Osteoblast (primary cell): ENCODE measurements at regions not wholly inside any gene's neighbourhood (a gene's known extent, or its start where the extent isn't known, plus 50 kb on each side); places are given as distances from the start of the nearest gene placed in this dataset.
"Not testable (repeated sequence)": the region's sequence is repeated elsewhere in the genome, so short reads cannot be mapped to it uniquely, and the experiment has no call there.

ENCODE experiments used
- DNase-seq: peaks from one replicate; pipeline ENCODE4 v3.0.0; 2011; ENCODE audit warnings: low spot score, mixed read lengths; ENCODE audit not compliant: insufficient read length; ENCODE audit errors: missing footprints
- H2AFZ ChIP-seq: 2 replicates; pipeline ENCODE4 v1.6.0; 2011; ENCODE audit warnings: mild to moderate bottlenecking, low read length
- H3K27ac ChIP-seq: 2 replicates; pipeline ENCODE4 v1.5.1; 2011; ENCODE audit warnings: mild to moderate bottlenecking, low read depth, low read length, moderate library complexity
- H3K27me3 ChIP-seq: 2 replicates; pipeline ENCODE4 v1.6.0; 2012; ENCODE audit warnings: mild to moderate bottlenecking, control low read depth, inconsistent platforms, low read length, moderate library complexity; ENCODE audit not compliant: insufficient read depth
- H3K36me3 ChIP-seq: 2 replicates; pipeline ENCODE4 v1.5.1; 2011; ENCODE audit warnings: mild to moderate bottlenecking, low read length, control low read depth, moderate library complexity; ENCODE audit not compliant: insufficient read depth
- H3K4me1 ChIP-seq: 2 replicates; pipeline ENCODE4 v1.5.1; 2011; ENCODE audit warnings: mild to moderate bottlenecking, low read length, control low read depth, moderate library complexity; ENCODE audit not compliant: insufficient read depth
- H3K4me2 ChIP-seq: 2 replicates; pipeline ENCODE4 v1.6.0; 2011; ENCODE audit warnings: mild to moderate bottlenecking, low read length; ENCODE audit not compliant: insufficient read depth
- H3K4me3 ChIP-seq: fragments of 200-600 bp; sonication (generic); 3 replicates; pipeline ENCODE4 v1.5.1; 2012; ENCODE audit warnings: mild to moderate bottlenecking, low read length, inconsistent platforms; ENCODE audit not compliant: insufficient read depth
- H3K79me2 ChIP-seq: 2 replicates; pipeline ENCODE4 v1.6.0; 2012; ENCODE audit warnings: mild to moderate bottlenecking, low read length, control low read depth, inconsistent platforms; ENCODE audit not compliant: insufficient read depth
- H3K9me3 ChIP-seq: 2 replicates; pipeline ENCODE4 v1.5.1; 2011; ENCODE audit warnings: low read depth, low read length, control low read depth
- H4K20me1 ChIP-seq: 2 replicates; pipeline ENCODE4 v1.6.0; 2012; ENCODE audit warnings: mild to moderate bottlenecking, low read length, control low read depth; ENCODE audit not compliant: insufficient read depth
- CTCF ChIP-seq: IDR thresholded peaks from 2 replicates; pipeline ENCODE4 v1.5.1; 2011; ENCODE audit warnings: mild to moderate bottlenecking, low read depth, low read length, moderate library complexity; ENCODE audit errors: extremely low read depth

GRCh38 chr6:168168330-168168729, 89.3 kb upstream of the FRMD1 start:
- H3K79me2 ChIP-seq, H4K20me1 ChIP-seq, H3K4me2 ChIP-seq, H3K4me1 ChIP-seq, H3K4me3 ChIP-seq, H3K36me3 ChIP-seq, DNase-seq, H3K27me3 ChIP-seq, H3K9me3 ChIP-seq, H3K27ac ChIP-seq, H2AFZ ChIP-seq: not testable (repeated sequence)

- Histone ChIP-seq H3K36me3 (no peaks in the 10 kb centered on the region), H3K4me2 (no peak overlapping the region), H3K79me2 (no peaks in the 10 kb centered on the region), H4K20me1 (no peaks in the 10 kb centered on the region), H2AFZ (no peak overlapping the region), H3K4me3 (no peak overlapping the region), H3K4me1 (no peaks in the 10 kb centered on the region), H3K27me3 (no peaks in the 10 kb centered on the region), H3K9me3 (no peaks in the 10 kb centered on the region), H3K27ac (no peak overlapping the region)
- DNase-seq = no peak
- no peak for TF ChIP-seq CTCF
Observed at GRCh38 chr6:168167431-168168315, 88.7 kb upstream of the FRMD1 start.

GRCh38 chr6:168166627-168167026, 87.6 kb upstream of the FRMD1 start:
- H3K4me2 ChIP-seq = no peak overlapping the region
- no peaks in the 10 kb centered on the region for H3K79me2 ChIP-seq
- H3K9me3 ChIP-seq = no peaks in the 10 kb centered on the region
- H3K4me1 ChIP-seq = no peaks in the 10 kb centered on the region
- no peak overlapping the region for H2AFZ ChIP-seq
- no peak for TF ChIP-seq CTCF
- DNase-seq = no peak
- no peaks in the 10 kb centered on the region for H3K27me3 ChIP-seq
- no peak overlapping the region for H3K27ac ChIP-seq
- no peak overlapping the region for H3K4me3 ChIP-seq
- H3K36me3 ChIP-seq = no peaks in the 10 kb centered on the region
- no peaks in the 10 kb centered on the region for H4K20me1 ChIP-seq

- H3K4me2 ChIP-seq = no peak overlapping the region
Observed at GRCh38 chr6:168165891-168166290, 86.9 kb upstream of the FRMD1 start.

More at GRCh38 chr6:168165891-168166290, 86.9 kb upstream of the FRMD1 start:
- Histone ChIP-seq H4K20me1 (no peaks in the 10 kb centered on the region), H3K27ac (no peak overlapping the region), H3K36me3 (no peaks in the 10 kb centered on the region), H3K9me3 (no peaks in the 10 kb centered on the region), H3K79me2 (no peaks in the 10 kb centered on the region), H3K4me1 (no peaks in the 10 kb centered on the region), H3K4me3 (no peak overlapping the region), H2AFZ (no peak overlapping the region), H3K27me3 (no peaks in the 10 kb centered on the region)
- no peak for TF ChIP-seq CTCF
- no peak for DNase-seq
